PC-3 (cell line): ENCODE measurements at regions not wholly inside any gene's neighbourhood (a gene's known extent, or its start where the extent isn't known, plus 50 kb on each side); places are given as distances from the start of the nearest gene placed in this dataset.

Source experiments
- ATAC-seq: fragments of 200-7000 bp; cut with Tn5 transposase; 2 replicates; pipeline ENCODE4 v1.9.1; 2020; ENCODE audit warnings: mild to moderate bottlenecking, moderate library complexity
- BruUV-seq: library from RNA; stranded (reverse); fragments of 400-500 nt; replicated peaks from 2 replicates; lab custom pipeline; 2021; lab: Mats Ljungman, UMichigan
- CTCF ChIA-PET: fragments of 300-600 bp; sonication (Branson Sonifier 250); formaldehyde crosslinking; loops from one replicate; lab custom pipeline; 2022; ENCODE audit warnings: antibody characterized with exemption; lab: Charles Lee
- POLR2A ChIA-PET: fragments of 300-600 bp; sonication (Branson Sonifier 250); formaldehyde crosslinking; loops from one replicate; lab custom pipeline; 2022; ENCODE audit warnings: antibody characterized with exemption; ENCODE audit not compliant: unreplicated experiment; lab: Charles Lee
- DNase-seq: peaks from one replicate; pipeline ENCODE4 v3.0.0-alpha.2; 2015
- H2AFZ ChIP-seq: fragments of 300-600 bp; sonication (generic); 2 replicates; pipeline ENCODE4 v1.6.0; 2016; ENCODE audit warnings: antibody characterized with exemption, low read length
- H3F3A ChIP-seq: fragments of 300-600 bp; sonication (generic); one replicate; pipeline ENCODE4 v1.6.0; 2017; ENCODE audit warnings: antibody characterized with exemption, low read length, control low read depth, mild to moderate bottlenecking; ENCODE audit not compliant: unreplicated experiment
- H3K27ac ChIP-seq: fragments of 300-600 bp; sonication (generic); 2 replicates; pipeline ENCODE4 v1.5.1; 2016; ENCODE audit warnings: mild to moderate bottlenecking, low read length
- H3K27me3 ChIP-seq: fragments of 300-600 bp; sonication (generic); 2 replicates; pipeline ENCODE4 v1.6.1; 2016; ENCODE audit warnings: low read length, mixed read lengths
- H3K36me3 ChIP-seq: fragments of 300-600 bp; sonication (generic); 2 replicates; pipeline ENCODE4 v1.6.1; 2016; ENCODE audit warnings: low read depth, mixed run types, low read length, mixed read lengths
- H3K4me1 ChIP-seq: fragments of 300-600 bp; sonication (generic); 2 replicates; pipeline ENCODE4 v1.5.1; 2016; ENCODE audit warnings: low read length; ENCODE audit not compliant: insufficient read depth
- H3K4me2 ChIP-seq: fragments of 300-600 bp; sonication (generic); 2 replicates; pipeline ENCODE4 v1.6.0; 2016; ENCODE audit warnings: low read length
- H3K4me3 ChIP-seq: fragments of 300-600 bp; sonication (generic); 2 replicates; pipeline ENCODE4 v1.5.1; 2016; ENCODE audit warnings: mild to moderate bottlenecking, low read length, mixed read lengths
- H3K79me2 ChIP-seq: fragments of 300-600 bp; sonication (generic); 2 replicates; pipeline ENCODE4 v1.6.1; 2017; ENCODE audit warnings: low read length, mixed read lengths
- H3K9ac ChIP-seq: fragments of 300-600 bp; sonication (generic); 2 replicates; pipeline ENCODE4 v1.6.0; 2016; ENCODE audit warnings: mild to moderate bottlenecking, low read length
- H3K9me2 ChIP-seq: fragments of 300-600 bp; sonication (generic); replicated peaks from 2 replicates; pipeline ENCODE4 v1.6.1; 2016; ENCODE audit warnings: mixed run types, low read length, mixed read lengths
- H3K9me3 ChIP-seq: fragments of 300-600 bp; sonication (generic); 2 replicates; pipeline ENCODE4 v1.6.1; 2016; ENCODE audit warnings: low read length, mixed read lengths
- H4K20me1 ChIP-seq: fragments of 300-600 bp; sonication (generic); 2 replicates; pipeline ENCODE4 v1.6.1; 2016; ENCODE audit warnings: low read length, mixed read lengths
- EZH2 ChIP-seq: fragments of 300-600 bp; sonication (generic); IDR thresholded peaks from one replicate; pipeline ENCODE4 v1.6.1; 2017; ENCODE audit warnings: antibody characterized with exemption, mild to moderate bottlenecking, low read length; ENCODE audit not compliant: unreplicated experiment
- EZH2phosphoT487 ChIP-seq: fragments of 300-600 bp; sonication (generic); IDR thresholded peaks from 2 replicates; pipeline ENCODE4 v1.6.1; 2018; ENCODE audit warnings: mild to moderate bottlenecking, antibody characterized with exemption, low read length, borderline replicate concordance
- intact Hi-C: fragments of 100-400 bp; cut with micrococcal nuclease; formaldehyde crosslinking; loops from 2 replicates; pipeline ENCODE4 v1.9.0; 2023
- TF ChIP-seq, protein P1 (sequence below): fragments of 300-600 bp; sonication (generic); conservative IDR thresholded peaks from 2 replicates; pipeline ENCODE4 v1.5.1; 2017; ENCODE audit warnings: antibody characterized with exemption, low read depth, mild to moderate bottlenecking, low read length

DNA sequence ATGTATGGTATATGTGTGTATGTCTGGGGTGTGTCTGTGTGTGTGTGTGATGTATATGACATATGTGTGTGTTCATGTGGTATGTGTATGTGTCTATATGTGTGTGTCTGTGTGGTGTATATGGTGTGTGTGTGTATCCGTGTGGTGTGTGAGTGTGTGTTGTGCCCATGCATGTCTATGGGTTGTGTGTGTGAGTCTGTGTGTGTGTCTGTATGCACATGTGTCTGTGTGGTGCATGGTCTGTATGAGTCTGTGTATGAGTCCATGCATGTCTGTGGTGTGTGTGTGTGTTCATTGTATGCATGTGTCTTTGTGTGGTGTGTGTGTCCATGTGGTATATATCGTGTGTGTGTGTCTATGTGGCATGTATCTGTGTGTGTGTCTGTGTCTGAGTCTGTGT lies 168.1 kb upstream of the GSC start:
- no peak for TF ChIP-seq EZH2
- no peak for TF ChIP-seq EZH2phosphoT487
- TF ChIP-seq, protein P1, sequence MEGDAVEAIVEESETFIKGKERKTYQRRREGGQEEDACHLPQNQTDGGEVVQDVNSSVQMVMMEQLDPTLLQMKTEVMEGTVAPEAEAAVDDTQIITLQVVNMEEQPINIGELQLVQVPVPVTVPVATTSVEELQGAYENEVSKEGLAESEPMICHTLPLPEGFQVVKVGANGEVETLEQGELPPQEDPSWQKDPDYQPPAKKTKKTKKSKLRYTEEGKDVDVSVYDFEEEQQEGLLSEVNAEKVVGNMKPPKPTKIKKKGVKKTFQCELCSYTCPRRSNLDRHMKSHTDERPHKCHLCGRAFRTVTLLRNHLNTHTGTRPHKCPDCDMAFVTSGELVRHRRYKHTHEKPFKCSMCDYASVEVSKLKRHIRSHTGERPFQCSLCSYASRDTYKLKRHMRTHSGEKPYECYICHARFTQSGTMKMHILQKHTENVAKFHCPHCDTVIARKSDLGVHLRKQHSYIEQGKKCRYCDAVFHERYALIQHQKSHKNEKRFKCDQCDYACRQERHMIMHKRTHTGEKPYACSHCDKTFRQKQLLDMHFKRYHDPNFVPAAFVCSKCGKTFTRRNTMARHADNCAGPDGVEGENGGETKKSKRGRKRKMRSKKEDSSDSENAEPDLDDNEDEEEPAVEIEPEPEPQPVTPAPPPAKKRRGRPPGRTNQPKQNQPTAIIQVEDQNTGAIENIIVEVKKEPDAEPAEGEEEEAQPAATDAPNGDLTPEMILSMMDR: no peak
- CTCF ChIA-PET: no interaction called here
- Histone ChIP-seq H3F3A (no peaks in the 10 kb centered on the region), H3K9me3 (no peaks in the 10 kb centered on the region), H3K9ac (no peak overlapping the region), H2AFZ (no peak overlapping the region), H3K27me3 (peaks cover 42% of the 10 kb centered on the region), H3K4me2 (no peak overlapping the region), H3K9me2 (no peaks in the 10 kb centered on the region), H4K20me1 (no peaks in the 10 kb centered on the region), H3K36me3 (no peaks in the 10 kb centered on the region), H3K79me2 (no peaks in the 10 kb centered on the region), H3K4me3 (no peak overlapping the region), H3K4me1 (no peaks in the 10 kb centered on the region), H3K27ac (no peak overlapping the region)
- intact Hi-C loops: no loop called here
- no peak for ATAC-seq
- DNase-seq: no peak
- no TSS peak for BruUV-seq
- POLR2A ChIA-PET: no interaction called here

DNA sequence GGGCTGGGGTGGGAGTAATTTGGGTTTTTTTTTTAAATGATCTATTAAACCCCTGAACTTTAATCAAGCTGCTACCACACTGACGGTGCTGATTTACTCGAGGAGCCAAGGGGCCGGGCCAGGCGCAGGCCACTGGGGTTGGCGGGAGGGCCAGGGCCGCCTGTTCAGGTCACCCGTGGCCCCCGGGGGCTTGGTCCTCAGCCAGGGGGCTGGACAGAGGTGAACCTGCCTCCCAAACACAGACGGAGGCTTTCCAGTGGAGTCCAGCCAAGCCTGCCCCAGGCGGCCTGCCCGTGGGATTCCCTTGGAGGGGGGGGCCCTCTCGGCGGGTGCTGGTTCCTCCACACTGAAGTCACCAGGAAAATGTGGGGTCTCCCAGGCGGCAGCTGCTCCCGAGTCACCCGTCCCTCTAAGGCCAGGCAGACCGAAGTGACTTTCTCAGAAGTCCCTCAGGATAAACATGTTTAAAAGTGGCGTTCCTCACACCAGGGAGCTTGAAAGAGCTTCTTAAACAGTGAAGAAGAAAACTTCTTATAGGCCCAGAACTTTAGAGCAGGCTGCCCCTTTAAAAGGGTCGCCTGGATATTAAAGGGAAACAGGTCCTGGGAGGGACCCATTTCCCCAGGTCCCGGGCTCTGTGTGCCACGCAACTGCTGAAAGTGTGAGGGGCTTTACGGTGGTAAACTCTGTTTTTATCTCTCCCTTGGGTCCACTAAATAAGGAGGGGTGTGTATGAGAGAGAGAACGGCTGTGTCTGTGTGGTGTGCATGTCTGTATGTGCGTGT lies 167.2 kb upstream of the GSC start:
- ATAC-seq: no peak
- H3K27me3 ChIP-seq: peaks cover 52% of the 10 kb centered on the region

More for the DNA sequence above, 167.2 kb upstream of the GSC start:
- Histone ChIP-seq H3K9me2 (no peaks in the 10 kb centered on the region), H2AFZ (no peak overlapping the region), H3F3A (no peaks in the 10 kb centered on the region), H3K36me3 (no peaks in the 10 kb centered on the region), H4K20me1 (no peaks in the 10 kb centered on the region), H3K9me3 (no peaks in the 10 kb centered on the region), H3K4me3 (no peak overlapping the region), H3K4me1 (no peaks in the 10 kb centered on the region), H3K79me2 (no peaks in the 10 kb centered on the region), H3K4me2 (no peak overlapping the region), H3K27ac (no peak overlapping the region), H3K9ac (no peak overlapping the region)
- DNase-seq: no peak
- BruUV-seq: no TSS peak
- intact Hi-C loops: no loop called here
- TF ChIP-seq EZH2phosphoT487 (no peak), EZH2 (no peak)
- TF ChIP-seq, protein P1: no peak
- ChIA-PET POLR2A (no interaction called here), CTCF (no interaction called here)
